Fibroblast of the aortic adventitia (primary cell): ENCODE measurements at regions not wholly inside any gene's neighbourhood (a gene's known extent, or its start where the extent isn't known, plus 50 kb on each side); places are given as distances from the start of the nearest gene placed in this dataset. TPM values are rescaled to one million over a fixed set of nuclear protein-coding genes. Genes with fewer than 3 reads are reported as not detected.

Source experiments
- DNase-seq: peaks from one replicate; pipeline ENCODE4 v3.0.0-alpha.2; 2010; ENCODE audit warnings: low read depth
- H3K4me3 ChIP-seq: 2 replicates; pipeline ENCODE4 v1.5.1; 2011; ENCODE audit warnings: low read depth, mild to moderate bottlenecking, control low read depth, low read length, moderate library complexity
- small RNA-seq: library from RNA; depleted of rRNA; stranded (forward); fragments of <200 nt; gene quantifications from one replicate; pipeline ENCODE3, GENCODE V24; 2012
- TF ChIP-seq, protein P1 (sequence below): IDR thresholded peaks from 2 replicates; pipeline ENCODE4 v1.5.1; 2011; ENCODE audit warnings: mild to moderate bottlenecking, low read length, control low read depth, inconsistent platforms; ENCODE audit not compliant: insufficient read depth

DNA sequence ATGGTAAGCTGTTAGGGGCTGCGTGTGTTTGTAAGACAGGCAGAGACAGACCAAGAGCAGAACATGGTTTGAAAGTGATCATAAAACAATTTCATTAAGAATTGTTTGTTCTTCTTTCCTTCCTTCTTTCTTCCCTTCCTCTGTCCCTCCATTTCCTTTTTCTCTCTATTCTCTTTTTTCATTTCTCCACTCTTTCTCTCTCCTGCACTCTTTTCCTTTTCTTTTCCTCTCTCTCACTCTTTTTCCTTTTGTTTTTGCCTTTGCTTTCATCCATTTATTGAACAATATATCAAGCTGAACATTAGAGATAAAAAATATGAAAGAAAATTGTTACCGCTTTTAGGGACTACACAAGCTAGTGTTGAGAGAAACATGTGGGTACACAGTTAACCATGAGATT lies 62.2 kb upstream of the GOLIM4 start:
- no peak for DNase-seq
- TF ChIP-seq, protein P1, sequence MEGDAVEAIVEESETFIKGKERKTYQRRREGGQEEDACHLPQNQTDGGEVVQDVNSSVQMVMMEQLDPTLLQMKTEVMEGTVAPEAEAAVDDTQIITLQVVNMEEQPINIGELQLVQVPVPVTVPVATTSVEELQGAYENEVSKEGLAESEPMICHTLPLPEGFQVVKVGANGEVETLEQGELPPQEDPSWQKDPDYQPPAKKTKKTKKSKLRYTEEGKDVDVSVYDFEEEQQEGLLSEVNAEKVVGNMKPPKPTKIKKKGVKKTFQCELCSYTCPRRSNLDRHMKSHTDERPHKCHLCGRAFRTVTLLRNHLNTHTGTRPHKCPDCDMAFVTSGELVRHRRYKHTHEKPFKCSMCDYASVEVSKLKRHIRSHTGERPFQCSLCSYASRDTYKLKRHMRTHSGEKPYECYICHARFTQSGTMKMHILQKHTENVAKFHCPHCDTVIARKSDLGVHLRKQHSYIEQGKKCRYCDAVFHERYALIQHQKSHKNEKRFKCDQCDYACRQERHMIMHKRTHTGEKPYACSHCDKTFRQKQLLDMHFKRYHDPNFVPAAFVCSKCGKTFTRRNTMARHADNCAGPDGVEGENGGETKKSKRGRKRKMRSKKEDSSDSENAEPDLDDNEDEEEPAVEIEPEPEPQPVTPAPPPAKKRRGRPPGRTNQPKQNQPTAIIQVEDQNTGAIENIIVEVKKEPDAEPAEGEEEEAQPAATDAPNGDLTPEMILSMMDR, result no peak
- H3K4me3 ChIP-seq, result no peak overlapping the region

GRCh38 chr3:168157099-168157700 lies 61.5 kb upstream of the GOLIM4 start:
- TF ChIP-seq, protein P1, result no peak
- no peak for DNase-seq
- no peak overlapping the region for H3K4me3 ChIP-seq

DNA sequence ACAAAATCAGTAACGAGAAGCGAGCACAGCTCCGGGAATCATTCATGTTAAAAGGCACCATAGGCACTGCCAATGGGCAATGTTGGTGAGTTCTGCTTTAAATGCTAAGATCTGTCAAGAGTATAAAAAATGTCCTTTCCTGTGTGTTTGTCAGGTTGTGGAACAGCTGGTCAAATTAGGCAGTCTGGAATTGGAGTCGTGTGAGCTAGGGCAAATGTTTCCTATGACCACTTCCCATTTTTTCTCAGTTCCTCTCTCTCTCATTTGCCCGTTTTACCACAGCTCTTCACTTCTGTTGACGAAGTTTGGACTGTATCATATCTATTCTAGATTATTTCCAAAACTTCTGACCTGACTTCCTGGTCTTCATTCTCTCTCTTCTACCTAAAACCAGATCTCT lies 60.8 kb upstream of the GOLIM4 start:
- H3K4me3 ChIP-seq, result no peak overlapping the region
- TF ChIP-seq, protein P1, result no peak
- DNase-seq, result no peak

DNA sequence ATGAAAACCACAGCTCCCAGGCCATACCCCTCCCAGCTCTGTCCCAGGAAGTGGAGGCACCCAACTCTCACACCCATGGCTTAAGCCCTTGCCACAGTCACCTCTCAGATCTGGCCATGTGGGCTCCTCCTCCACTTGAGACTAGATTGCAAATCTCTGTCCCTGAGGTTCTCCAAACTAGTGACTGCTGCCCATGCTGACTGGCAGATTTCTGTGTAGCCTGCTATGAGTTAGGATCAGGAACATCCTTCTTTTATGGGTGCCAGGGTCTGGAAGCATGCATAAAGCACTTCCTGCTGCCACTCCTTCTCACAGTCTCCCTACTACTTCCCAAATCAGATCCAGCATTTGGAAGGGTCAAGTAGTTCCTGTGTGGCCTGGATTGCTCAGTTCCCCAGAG lies 59.6 kb upstream of the GOLIM4 start:
- H3K4me3 ChIP-seq, result no peak overlapping the region
- DNase-seq, result no peak
- TF ChIP-seq, protein P1, result no peak

- TF ChIP-seq, protein P1, result no peak
- no peak overlapping the region for H3K4me3 ChIP-seq
- peak; percentile 20 for DNase-seq
Observed at GRCh38 chr3:168154089-168154488, 58.4 kb upstream of the GOLIM4 start.

DNA sequence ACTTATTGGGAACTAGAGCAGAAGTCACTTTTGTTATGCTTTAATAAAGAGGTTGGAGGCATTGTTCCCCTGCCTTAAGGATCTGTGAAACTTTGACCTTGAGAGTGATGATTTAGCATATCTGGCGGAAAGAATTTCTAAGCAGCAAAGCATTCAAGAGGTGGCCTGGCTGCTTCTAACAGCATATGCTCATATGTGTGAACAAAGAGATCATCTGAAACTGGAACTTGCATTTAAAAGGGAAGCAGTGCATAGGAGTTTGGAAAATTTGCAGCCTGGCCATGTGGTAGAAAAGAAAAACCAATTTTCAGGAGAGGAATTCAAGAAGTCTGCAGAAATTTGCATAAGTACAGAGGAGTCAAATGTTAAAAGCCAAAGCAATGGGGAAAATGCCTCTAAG lies 56.4 kb upstream of the GOLIM4 start:
- TF ChIP-seq, protein P1, result no peak
- no peak for DNase-seq
- no peak overlapping the region for H3K4me3 ChIP-seq

Small RNA genes lying in the stretch of these regions (small RNA-seq; reads per million reads assigned to genes)
- gene MIR551B (not detected), gene RNU2-20P (0.32 reads per million)
